NCI-H1417 (cell line): ENCODE measurements at regions not wholly inside any gene's neighbourhood (a gene's known extent, or its start where the extent isn't known, plus 50 kb on each side); places are given as distances from the start of the nearest gene placed in this dataset.

Experiments used
- DNase-seq, 3 experiments: peaks; one replicate each; lab custom pipeline; 2025; lab: John Stamatoyannopoulos, UW

DNA sequence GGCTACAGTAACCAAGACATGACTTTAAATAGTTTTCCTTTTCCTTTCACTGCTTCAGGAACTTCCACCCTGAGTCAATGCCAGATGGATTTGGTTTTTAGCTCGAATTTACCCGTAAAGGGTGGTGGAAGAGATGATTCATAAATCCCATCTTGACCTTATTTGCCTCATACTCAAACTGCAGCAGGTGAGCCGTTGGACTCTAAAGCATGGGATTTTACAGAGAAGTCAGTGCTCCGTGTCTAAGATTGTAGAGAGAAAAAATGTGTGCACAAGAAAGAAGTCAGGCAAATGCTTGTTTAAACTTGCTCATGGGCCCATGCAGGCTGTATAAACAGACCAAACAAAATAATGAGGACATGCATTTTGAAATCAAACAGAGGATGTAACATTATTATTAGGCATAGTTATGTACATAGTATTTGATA, 369.7 kb upstream of the TRIB2 start:
- peak in 2 of 3 experiments; percentile 44 to 82 for DNase-seq

DNA sequence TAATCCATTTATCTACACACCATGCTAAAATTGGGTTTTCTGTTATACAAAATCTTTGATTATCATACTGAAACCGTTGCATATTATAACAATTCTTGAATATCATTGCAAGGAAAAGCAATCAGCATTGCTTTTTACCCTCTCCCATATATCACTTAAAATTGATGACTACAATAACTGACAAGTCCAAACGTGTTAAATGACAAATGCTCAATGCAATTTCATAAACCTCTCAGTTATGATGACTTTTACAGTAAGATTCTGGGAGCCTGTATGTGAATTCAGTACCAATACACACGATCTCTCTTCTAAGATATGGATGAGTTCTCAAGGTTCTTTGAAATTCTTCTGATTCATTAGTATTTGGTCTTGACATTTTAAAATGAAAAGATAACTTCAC, 368.5 kb upstream of the TRIB2 start:
- peak in 1 of 3 experiments; percentile 24 for DNase-seq

DNA sequence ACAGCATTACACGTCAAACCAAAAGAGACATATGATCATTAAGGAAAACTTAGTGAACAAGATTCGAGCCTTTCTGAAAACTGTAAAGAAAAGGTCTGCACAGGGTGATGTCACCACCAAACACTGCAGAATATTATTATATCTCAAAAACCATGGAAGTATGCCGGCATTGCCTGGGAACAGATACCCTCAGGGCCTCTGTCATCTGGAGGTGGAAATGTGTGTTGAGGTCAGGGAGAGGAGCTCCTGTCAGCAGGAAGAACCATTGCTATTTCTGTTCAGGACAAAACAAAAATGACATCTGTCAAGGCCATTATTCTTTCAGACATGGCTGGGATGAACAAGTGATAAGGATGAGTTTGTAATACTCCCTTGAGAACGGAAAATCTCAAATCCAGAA, 365.9 kb upstream of the TRIB2 start:
- DNase-seq: no peak

DNA sequence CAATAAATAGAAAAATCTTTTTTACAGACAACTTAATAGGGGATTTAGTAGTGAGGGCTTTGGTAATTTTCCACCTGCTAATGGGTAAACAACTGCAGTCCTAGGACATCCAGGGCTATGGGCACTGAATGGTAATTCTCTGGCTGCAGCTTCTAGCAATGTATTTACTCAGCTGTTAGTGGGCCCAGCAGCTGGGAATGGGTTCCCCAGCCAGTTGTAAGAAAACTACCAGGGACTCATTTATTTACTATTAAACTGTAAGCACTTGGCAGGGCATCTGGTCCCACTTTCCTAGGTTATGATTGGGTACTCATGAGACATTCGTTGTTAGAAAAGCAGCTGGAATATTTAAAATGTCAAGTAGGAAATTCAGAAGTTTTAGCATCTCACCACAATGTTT, 363.8 kb upstream of the TRIB2 start:
- peak; percentile 56 to 91 (median 59) for DNase-seq

DNA sequence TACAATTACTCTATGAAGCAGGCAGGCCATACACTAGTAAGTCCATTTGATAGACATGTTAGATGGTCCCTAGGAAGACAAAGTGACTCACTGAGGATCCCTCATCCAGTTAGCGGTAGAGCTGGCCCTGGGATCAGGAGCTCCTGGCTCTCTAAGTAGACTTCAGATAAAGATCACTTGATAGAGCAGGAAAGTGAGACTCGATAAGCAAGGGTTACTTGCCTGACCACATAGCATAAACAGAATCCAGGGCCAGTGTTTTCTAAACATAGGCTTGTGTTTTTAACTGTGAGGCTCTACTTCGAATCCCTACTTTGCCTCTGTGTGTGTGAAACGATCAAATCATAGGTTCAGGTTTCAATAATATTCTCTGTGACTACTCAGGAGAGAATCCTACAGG, 355.2 kb upstream of the TRIB2 start:
- no peak for DNase-seq

DNA sequence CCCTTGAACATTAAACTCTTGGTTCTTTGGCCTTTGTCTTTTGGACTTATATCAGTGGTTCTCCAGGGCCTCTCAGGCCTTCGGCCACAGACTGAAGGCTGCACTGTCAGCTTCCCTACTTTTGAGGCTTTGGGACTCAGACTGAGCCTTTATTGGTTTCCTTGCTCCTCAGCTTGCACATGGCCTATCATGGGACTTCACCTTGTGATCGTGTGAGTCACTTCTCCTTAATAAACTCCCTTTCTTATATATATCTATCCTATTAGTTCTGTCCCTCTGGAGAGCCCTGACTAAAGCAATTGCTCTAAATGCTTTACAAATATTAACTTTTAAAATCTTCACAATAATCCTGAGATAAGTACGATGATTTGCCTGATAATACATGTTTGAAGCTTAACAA, 353.6 kb upstream of the TRIB2 start:
- DNase-seq: no peak

DNA sequence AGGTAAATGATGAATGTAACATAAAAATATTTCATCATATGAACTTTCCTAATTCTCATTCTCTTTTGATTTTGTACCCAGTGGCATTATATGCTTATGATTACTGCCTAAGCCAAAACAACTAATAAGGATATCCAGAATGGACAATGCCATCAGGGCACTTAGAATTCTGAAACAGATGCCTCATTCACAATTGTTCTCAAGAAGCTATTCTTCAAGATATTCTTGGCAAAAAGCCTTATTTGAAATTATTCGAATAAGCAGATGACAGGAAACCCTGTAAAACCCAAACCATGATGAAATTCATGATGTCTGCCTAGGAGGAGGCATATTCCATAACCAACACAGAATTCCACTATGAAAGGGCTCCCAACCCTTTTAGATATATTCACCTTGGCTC, 353.2 kb upstream of the TRIB2 start:
- DNase-seq: no peak

DNA sequence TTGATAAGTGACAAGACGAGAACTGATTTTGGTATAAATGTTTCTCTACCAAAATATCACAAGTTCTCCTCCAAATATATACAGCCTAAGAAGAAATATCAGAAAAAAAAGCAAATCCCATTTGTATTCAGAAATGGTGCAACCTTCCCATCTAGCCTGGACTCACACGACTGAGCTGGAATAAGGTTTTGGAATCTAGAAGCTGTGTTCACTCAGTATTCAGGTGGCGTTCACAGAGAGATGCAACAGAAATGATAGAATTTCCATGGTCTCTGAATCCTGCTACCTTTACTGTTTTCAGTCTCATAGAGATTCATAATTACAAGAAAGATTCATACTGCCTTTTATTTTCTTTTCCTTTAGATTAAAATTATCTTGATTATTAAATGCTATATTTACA, 347.2 kb upstream of the TRIB2 start:
- no peak for DNase-seq

DNA sequence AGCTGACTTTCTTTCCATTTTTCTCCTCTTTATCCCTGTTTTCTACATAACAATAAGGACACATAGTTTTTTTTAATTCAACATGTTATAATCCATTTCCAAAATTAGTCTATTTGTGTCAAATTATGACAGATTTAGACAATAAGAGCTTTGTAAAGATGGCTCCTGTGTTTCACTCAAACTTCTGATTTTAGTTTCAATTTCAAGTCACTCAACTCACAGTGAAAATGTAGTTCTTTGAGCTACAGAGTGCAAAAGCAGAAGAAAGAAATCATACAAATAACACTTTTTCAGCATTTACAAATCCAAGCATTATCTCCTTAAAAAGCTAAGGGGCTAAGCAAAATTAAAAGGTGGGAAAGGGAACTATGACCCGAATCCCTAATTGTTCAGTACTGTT, 340.7 kb upstream of the TRIB2 start:
- DNase-seq: no peak

DNA sequence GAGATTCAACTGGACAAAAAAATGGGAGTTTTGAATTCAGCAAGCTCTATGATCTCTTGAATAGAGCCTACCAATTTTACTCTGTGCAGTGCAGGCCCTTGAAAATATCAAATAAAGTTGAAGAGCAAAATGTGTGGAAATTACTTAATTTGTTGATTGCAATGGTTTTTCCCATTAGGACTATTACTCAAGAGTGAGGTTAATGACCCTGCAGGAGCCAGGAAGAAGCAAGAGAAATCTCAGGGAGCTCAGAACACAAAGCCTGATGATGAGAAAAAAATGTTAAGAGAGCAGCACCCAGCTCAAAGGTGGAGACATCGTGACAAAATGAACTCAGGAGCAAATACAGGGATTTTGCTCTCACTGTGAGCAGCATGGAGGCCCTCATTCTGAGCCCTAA, 337.6 kb upstream of the TRIB2 start:
- no peak for DNase-seq

DNA sequence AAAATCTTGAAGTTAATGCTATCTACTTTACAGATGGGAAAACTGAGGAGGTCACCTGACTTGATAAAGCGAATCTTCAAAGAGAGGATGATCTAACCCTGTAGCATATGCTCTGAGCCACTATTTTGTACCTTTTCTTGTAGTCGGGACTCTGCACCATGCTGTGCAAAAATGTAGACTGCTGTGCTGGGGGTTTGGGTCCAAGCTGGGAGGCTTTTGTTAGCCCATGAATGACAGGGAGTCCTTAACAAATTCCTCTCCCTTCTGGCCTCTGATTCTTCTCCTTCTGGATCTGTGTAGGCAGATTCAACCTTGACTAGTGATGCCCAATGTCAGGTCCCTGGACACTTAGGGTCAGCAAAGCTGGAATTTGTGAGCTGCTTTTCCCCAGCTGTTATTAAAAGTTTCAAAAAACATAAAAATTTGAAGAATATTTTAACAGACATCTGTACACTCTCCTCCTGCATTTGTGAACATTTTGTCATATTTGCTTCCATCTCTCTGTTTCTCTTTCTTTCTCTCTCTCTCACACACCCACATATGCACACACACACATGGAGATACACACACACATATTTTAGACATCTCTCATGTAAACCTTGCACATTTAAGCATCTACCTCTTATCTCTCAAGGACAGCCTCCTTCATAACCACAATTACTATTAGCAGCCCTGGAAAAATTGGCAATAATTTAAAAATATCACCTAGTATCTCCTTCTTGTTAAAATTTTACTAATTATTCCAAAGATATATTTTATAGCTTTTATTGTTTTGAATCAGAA, 335.0 kb upstream of the TRIB2 start:
- DNase-seq: no peak

DNA sequence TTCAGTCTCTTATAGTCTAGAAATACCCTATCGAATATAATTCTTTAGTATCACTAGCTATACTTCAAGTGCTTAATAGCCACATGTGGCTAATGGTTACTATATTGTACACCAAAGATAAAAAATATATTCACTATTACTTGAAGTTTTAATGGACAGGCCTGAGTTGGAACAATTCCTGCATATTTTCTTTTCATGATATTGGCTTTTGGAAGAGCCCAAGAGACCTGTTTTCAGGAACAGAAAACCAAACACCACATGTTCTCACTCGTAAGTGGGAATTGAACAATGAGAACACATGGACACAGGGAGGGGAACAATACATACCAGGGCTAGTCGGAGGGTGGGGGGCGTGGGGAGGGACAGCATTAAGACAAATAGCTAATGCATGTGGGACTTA, 334.4 kb upstream of the TRIB2 start:
- DNase-seq: no peak

DNA sequence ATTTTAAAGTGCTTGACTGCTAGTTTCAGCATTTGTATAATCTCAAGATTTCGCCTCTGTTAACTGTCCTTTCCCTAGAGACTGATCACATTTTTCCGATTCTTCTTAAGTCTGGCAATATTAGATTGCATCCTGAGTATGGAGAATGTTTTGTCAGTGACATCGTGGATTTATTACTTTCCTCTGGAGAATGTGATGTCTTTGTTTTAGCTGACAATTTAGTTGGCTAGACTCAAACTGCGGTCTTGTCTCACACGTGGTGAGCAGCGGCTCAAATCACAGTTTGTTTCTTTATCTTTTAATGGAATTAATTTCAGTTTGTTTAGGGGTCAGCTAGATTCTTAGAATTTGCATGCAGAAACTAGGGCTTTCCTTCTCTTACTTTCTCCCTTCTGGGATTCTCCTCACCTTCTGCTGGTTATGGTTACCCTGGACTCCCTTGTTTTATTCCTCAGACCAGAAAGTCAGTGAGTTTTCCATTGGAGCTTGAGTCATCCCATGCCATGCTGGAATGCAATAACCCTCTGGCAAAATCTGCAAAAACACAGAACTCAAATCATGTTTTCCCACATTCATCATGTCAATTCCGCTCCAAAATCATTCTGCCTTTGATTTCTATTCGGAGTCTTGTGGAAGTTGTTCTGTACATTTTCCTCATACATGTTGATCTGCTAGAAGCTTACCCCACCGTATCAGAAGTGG, 327.2 kb upstream of the TRIB2 start:
- DNase-seq: no peak

DNA sequence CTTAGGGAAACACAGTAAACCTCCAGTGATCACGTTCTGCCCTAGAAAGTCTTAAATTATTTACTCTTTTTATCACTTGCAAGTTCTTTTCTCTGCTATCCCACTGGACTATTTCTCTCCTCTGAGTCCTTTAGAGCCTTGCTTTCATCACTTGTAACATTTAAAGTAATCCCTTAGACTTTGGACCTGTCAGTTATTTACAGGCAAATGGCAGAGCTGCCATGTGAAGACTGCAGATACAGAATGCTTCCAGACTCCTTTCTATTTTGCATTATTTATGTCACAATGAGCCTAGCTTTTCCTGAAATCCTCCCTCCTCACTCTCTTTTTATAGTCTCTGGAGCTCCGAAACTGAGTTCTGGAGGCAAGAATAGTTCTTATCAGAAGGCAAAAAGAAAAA, 325.6 kb upstream of the TRIB2 start:
- DNase-seq: no peak

DNA sequence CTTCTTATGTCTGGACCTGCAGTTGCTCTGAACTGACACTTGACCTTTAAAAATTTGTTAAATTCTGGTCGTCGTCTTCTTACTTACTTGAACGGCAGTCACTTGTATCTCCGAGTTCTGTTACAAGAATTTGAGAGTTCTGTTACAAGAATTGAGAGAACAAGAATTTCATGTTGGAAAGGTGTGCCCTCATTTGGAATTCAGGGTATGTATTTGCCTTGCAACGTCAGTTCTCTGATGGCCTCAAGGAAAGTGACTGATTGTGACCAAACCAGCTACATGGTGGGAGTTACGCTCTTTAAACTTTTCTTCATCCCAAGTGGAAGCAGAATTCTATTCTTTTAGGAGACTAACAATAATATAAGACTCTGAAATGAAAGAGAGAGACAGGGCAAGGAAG, 320.0 kb upstream of the TRIB2 start:
- no peak for DNase-seq

DNA sequence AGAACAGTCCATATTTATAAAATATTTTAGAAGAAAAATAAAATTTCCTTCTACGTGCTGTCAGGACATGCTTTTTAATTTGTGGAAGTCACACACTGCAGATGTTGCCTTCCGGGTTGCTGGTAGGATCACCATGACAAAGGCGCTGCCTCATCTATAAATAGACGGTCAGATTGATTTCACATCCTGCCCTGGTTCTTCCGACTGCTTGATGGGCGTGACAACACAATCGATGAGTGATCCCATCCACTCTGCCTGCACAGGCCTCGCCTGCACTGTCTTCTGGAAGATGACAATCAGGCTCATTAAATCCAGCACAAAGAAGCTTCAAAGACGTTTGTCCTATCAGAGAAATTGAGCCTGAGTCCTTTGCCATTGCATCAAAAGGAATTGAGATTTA, 318.9 kb upstream of the TRIB2 start:
- peak in 1 of 3 experiments; percentile 62 for DNase-seq

DNA sequence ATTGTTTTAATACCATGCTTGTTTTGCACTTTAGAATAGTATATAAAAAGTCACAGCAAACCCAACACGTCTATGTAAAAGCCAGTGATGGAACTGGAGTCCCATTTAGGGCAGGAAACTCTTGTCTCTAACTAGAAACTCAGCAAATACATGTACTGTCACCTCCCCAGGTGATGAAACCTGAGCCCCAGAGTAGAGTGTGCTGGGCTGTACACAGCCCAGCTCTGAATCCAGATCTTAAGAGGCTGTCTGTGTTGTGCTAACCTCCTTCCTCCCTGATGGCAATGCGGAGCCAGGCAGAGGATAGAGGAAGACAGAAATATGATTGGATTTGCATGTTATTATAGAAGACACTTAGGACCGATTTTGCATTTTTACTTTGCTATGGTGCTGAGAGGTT, 317.5 kb upstream of the TRIB2 start:
- DNase-seq: peak in 1 of 3 experiments; percentile 82

DNA sequence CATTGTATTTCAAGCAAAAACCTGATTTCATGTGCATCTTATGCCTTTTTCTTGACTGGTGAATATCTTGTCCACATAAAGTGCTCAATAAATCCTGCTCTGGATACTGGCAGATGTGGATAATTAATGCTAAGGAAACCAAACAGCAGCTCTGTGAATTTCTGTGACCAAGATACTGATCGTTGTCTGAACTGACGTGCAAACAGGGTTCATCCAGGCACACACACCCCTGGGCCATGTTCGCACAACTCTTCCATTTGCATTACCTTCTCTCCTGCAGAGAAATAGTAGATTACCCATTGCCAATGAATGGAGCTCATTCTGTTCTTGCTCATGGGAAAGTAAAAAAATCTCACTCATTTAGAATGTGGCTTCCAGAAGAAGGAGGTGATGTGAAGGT, 316.2 kb upstream of the TRIB2 start:
- DNase-seq: no peak

DNA sequence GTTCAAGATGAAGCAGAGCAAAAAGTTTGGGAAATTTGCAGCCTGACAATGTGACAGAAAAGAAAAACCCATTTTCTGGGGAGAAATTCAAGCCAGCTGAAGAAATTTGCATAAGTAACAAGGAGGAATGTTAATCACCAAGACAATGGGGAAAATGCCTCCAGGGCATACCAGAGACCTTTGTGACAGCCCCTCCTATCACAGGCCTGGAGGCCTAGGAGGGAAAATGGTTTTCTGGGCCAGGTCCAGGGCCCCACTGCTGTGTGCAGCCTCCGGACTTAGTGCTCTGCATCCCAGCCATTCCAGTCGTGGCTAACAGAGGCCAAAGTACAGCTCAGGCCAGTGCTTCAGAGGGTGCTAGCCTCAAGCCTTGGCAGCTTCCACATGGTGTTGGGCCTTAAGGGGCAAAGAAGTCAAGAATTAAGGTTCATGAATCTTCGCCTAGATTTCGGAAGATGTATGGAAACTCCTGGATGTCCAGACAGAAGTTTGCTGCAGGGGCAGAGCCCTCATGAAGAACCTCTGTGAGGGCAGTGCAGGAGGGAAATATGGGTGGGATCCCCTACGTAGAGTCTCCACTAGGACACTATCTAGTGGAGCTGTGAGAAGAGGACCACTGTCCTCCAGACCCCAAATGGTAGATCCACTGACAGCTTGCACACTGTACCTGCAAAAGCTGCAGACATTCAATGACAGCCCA, 314.1 kb upstream of the TRIB2 start:
- DNase-seq: no peak

DNA sequence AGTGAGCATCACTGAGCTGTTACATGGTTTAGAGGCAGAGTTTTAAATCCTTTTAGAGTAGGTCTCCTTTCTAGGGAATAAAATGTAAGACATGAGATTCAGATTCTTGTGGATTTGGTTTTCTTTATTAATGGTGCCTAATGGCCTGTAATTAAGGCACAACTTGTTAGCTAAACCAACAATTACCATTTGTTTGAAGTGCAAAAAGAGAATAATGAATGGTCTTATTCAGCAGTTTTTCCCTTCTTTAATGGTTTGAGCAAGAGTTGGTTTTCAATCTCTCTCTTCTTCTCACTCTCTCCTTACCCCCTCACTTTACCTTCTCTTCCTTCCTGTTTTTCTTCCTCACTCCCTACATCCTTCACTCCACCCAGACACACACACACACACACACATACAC, 312.2 kb upstream of the TRIB2 start:
- peak in 1 of 3 experiments; percentile 28 for DNase-seq

DNA sequence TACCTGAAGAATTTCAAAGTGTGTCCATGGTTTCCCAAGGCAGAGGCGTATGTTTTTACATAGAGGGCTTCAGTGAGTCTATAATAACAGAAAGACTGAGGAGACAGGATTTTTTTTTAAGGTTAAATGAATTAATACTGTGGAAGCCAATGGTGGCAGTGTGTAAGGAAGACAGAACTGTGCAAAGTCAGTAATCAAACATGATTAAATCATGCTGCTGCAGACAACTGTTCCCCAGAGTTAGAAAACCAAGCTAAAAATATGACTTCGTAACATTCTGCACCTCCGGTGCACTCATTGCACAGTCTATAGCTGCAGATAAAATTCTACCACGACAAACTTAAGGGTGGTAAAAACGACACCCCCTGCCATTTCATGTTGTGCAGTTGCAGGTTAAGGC, 309.6 kb upstream of the TRIB2 start:
- no peak for DNase-seq

DNA sequence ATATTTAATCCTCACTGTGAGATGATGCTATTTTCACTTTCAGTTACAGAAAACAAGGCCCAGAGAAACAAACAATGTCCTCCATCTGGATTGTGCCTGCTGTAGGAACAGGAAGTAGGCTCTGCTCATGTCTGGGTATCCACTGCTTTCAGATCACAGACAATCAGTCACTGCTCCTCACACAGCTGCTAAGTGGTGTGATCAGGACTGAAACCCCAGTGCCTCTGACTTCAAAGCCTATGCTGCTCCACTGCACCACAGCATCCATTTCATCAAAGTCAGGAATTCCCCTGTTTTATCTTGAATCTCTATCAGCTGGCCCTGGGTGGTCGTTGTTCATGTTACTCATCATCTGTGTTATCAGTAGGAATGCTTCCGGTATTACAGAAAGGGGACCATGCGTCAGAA, 303.8 kb upstream of the TRIB2 start:
- no peak for DNase-seq

DNA sequence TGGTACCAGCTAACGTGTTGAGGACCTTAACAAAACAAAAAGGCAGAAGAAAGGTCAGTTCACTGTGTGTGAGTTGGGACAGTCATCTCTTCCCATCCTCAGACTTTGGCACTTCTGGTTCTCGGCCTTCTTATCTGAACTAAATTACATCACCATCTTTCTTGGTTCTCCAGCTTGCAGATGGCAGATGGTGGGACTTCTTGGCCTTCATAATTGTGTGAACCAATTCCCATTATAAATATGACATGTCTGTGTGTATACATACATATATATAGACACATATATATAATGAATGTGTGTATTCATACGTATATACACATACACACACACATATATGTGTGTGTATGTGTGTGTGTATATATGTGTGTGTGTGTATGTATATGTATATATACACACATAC, 301.2 kb upstream of the TRIB2 start:
- DNase-seq: no peak
